H1 (cell line): ENCODE measurements at regions not wholly inside any gene's neighbourhood (a gene's known extent, or its start where the extent isn't known, plus 50 kb on each side); places are given as distances from the start of the nearest gene placed in this dataset.

ENCODE experiments used
- POLR2A ChIP-seq, 2 experiments: IDR thresholded peaks; 1 replicate in 1 of 2; 2 replicates in 1 of 2; pipeline ENCODE4 v1.6.1; 2011; ENCODE audit warnings: low read depth in 2 of 2, low read length in 2 of 2, mild to moderate bottlenecking in 2 of 2; ENCODE audit errors: control extremely low read depth in 1 of 2
- SP2 ChIP-seq: IDR thresholded peaks from 2 replicates; pipeline ENCODE4 v1.6.1; 2012; ENCODE audit warnings: mild to moderate bottlenecking, low read length, inconsistent platforms
- TF ChIP-seq, protein P1 (sequence below), 3 experiments: IDR thresholded peaks; 1 replicate in 2 of 3; 2 replicates in 1 of 3; pipeline versions ENCODE4 v1.5.1 to v1.6.1; 2011; ENCODE audit warnings: low read length in 3 of 3, mild to moderate bottlenecking in 3 of 3, inconsistent platforms in 2 of 3, low read depth in 1 of 3, moderate library complexity in 1 of 3; ENCODE audit not compliant: insufficient read depth in 1 of 3; ENCODE audit errors: control extremely low read depth in 1 of 3

DNA sequence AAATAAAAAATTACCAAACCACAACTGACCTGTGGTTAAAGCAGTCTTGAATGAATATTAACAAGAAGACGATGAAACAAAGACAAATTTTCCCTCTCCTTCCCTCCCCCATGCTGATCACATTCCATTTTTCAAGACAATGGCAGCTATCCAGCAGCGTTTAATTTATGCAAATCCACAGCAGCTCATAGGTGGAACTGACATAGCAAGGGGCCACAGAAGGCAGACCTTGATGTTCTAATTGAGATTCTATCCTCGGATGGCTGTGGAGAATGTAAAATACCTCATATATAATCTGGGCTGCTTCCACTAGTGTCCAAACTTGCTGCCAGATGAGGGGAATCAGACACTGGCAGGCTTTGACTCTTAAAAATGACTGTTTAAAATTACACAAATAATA is 211.5 kb downstream of the CHRDL1 start (continued):
- TF ChIP-seq SP2 (no peak), POLR2A (IDR thresholded peaks at IDR 0.05; ENCODE audit: control extremely low read depth in 1 of 2, low read depth in 2 of 2, low read length in 2 of 2) (no peak)
- TF ChIP-seq, protein P1, sequence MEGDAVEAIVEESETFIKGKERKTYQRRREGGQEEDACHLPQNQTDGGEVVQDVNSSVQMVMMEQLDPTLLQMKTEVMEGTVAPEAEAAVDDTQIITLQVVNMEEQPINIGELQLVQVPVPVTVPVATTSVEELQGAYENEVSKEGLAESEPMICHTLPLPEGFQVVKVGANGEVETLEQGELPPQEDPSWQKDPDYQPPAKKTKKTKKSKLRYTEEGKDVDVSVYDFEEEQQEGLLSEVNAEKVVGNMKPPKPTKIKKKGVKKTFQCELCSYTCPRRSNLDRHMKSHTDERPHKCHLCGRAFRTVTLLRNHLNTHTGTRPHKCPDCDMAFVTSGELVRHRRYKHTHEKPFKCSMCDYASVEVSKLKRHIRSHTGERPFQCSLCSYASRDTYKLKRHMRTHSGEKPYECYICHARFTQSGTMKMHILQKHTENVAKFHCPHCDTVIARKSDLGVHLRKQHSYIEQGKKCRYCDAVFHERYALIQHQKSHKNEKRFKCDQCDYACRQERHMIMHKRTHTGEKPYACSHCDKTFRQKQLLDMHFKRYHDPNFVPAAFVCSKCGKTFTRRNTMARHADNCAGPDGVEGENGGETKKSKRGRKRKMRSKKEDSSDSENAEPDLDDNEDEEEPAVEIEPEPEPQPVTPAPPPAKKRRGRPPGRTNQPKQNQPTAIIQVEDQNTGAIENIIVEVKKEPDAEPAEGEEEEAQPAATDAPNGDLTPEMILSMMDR (IDR thresholded peaks at IDR 0.05; ENCODE audit: control extremely low read depth in 1 of 3, insufficient read depth in 1 of 3, low read depth in 1 of 3, low read length in 3 of 3), result no peak
